ENCODE measurements at regions not wholly inside any gene's neighbourhood (a gene's known extent, or its start where the extent isn't known, plus 50 kb on each side); places are given as distances from the start of the nearest gene placed in this dataset.

GRCh38 chrX:110588853-110589252 lies 206.8 kb downstream of the CHRDL1 start:
- Histone ChIP-seq H3K27ac (ENCODE audit: low read depth, low read length) (no peak overlapping the region), H3K27me3 (ENCODE audit: control insufficient read depth, insufficient read depth, low read length) (no peaks in the 10 kb centered on the region), H3K9me3 (ENCODE audit: control insufficient read depth, insufficient read depth, low read length) (no peaks in the 10 kb centered on the region), H3K4me3 (ENCODE audit: low read depth, low read length) (no peak overlapping the region)
- no peak for TF ChIP-seq CTCF (IDR thresholded peaks at IDR 0.05; ENCODE audit: low read depth, low read length)
- ChIA-PET CTCF (no interaction called here), POLR2A (no interaction called here)
- DNase-seq (ENCODE audit: low read depth, low spot score) = no peak

- no peak for TF ChIP-seq CTCF (IDR thresholded peaks at IDR 0.05; ENCODE audit: low read depth, low read length)
- Histone ChIP-seq H3K9me3 (ENCODE audit: control insufficient read depth, insufficient read depth, low read length) (no peaks in the 10 kb centered on the region), H3K27ac (ENCODE audit: low read depth, low read length) (no peak overlapping the region), H3K27me3 (ENCODE audit: control insufficient read depth, insufficient read depth, low read length) (no peaks in the 10 kb centered on the region), H3K4me3 (ENCODE audit: low read depth, low read length) (no peak overlapping the region)
- ChIA-PET POLR2A (no interaction called here), CTCF (no interaction called here)
- no peak for DNase-seq (ENCODE audit: low read depth, low spot score)
Observed at GRCh38 chrX:110600745-110601310, 194.8 kb downstream of the CHRDL1 start.

- Histone ChIP-seq H3K9me3 (ENCODE audit: control insufficient read depth, insufficient read depth, low read length) (no peaks in the 10 kb centered on the region), H3K27ac (ENCODE audit: low read depth, low read length) (no peak overlapping the region), H3K27me3 (ENCODE audit: control insufficient read depth, insufficient read depth, low read length) (no peaks in the 10 kb centered on the region), H3K4me3 (ENCODE audit: low read depth, low read length) (no peak overlapping the region)
- POLR2A ChIA-PET = no interaction called here
- CTCF ChIA-PET = no interaction called here
- no peak for DNase-seq (ENCODE audit: low read depth, low spot score)
- no peak for TF ChIP-seq CTCF (IDR thresholded peaks at IDR 0.05; ENCODE audit: low read depth, low read length)
Observed at GRCh38 chrX:110614596-110614995, 181.0 kb downstream of the CHRDL1 start.
